HG03558 (cell line): ENCODE measurements at regions not wholly inside any gene's neighbourhood (a gene's known extent, or its start where the extent isn't known, plus 50 kb on each side); places are given as distances from the start of the nearest gene placed in this dataset.
"Not testable (repeated sequence)": the region's sequence is repeated elsewhere in the genome, so short reads cannot be mapped to it uniquely, and the experiment has no call there.

Source experiments
- ATAC-seq: cut with Tn5 transposase; IDR thresholded peaks from one replicate; pipeline ENCODE4 v1.9.1; 2021; ENCODE audit warnings: moderate number of reproducible peaks; ENCODE audit not compliant: unreplicated experiment; ENCODE audit errors: extremely low read depth

GRCh38 chr6:164346631-164347030, 932.1 kb downstream of the QKI start:
- ATAC-seq = no peak

GRCh38 chr6:164345806-164346496, 931.4 kb downstream of the QKI start:
- no peak for ATAC-seq

GRCh38 chr6:164345327-164345726, 930.8 kb downstream of the QKI start:
- ATAC-seq = no peak

- ATAC-seq = no peak
Measured at GRCh38 chr6:164344801-164345291, 930.3 kb downstream of the QKI start.

- ATAC-seq = not testable (repeated sequence)
Measured at GRCh38 chr6:164339442-164339841, 924.9 kb downstream of the QKI start.

GRCh38 chr6:164337925-164338397, 923.4 kb downstream of the QKI start:
- no peak for ATAC-seq

GRCh38 chr6:164337024-164337924, 922.8 kb downstream of the QKI start:
- no peak for ATAC-seq

GRCh38 chr6:164336455-164336854, 921.9 kb downstream of the QKI start:
- ATAC-seq = no peak

GRCh38 chr6:164331026-164331425, 916.5 kb downstream of the QKI start:
- no peak for ATAC-seq

GRCh38 chr6:164325168-164325567, 910.6 kb downstream of the QKI start:
- no peak for ATAC-seq

- ATAC-seq = no peak
Measured at GRCh38 chr6:164322533-164322932, 908.0 kb downstream of the QKI start.

GRCh38 chr6:164321297-164321696, 906.8 kb downstream of the QKI start:
- no peak for ATAC-seq

- no peak for ATAC-seq
Measured at GRCh38 chr6:164315376-164315775, 900.9 kb downstream of the QKI start.

GRCh38 chr6:164308339-164308738, 893.8 kb downstream of the QKI start:
- ATAC-seq = no peak

- no peak for ATAC-seq
Measured at GRCh38 chr6:164303102-164303964, 888.8 kb downstream of the QKI start.

GRCh38 chr6:164296411-164296810, 881.9 kb downstream of the QKI start:
- ATAC-seq = no peak

GRCh38 chr6:164294047-164294784, 879.7 kb downstream of the QKI start:
- no peak for ATAC-seq

- no peak for ATAC-seq
Measured at GRCh38 chr6:164291224-164291623, 876.7 kb downstream of the QKI start.

GRCh38 chr6:164290101-164290500, 875.6 kb downstream of the QKI start:
- ATAC-seq = no peak

GRCh38 chr6:164286011-164286410, 871.5 kb downstream of the QKI start:
- no peak for ATAC-seq
